NT2/D1 (cell line): ENCODE measurements at regions not wholly inside any gene's neighbourhood (a gene's known extent, or its start where the extent isn't known, plus 50 kb on each side); places are given as distances from the start of the nearest gene placed in this dataset.

ENCODE experiments used
- SUZ12 ChIP-seq: IDR thresholded peaks from 2 replicates; pipeline ENCODE4 v1.6.1; 2011; ENCODE audit not compliant: insufficient read length, insufficient read depth; ENCODE audit errors: extremely low read depth
- YY1 ChIP-seq: IDR thresholded peaks from 2 replicates; pipeline ENCODE4 v1.6.1; 2011; ENCODE audit not compliant: insufficient read length, insufficient read depth
- ZNF274 ChIP-seq: IDR thresholded peaks from 2 replicates; pipeline ENCODE4 v1.6.1; 2011; ENCODE audit warnings: mild to moderate bottlenecking, low read depth, low read length

- TF ChIP-seq ZNF274 (no peak), SUZ12 (no peak), YY1 (no peak)
Observed at GRCh38 chr16:55039931-55040330, 109.3 kb downstream of the IRX5 start.
